NB4 (cell line): ENCODE measurements at regions not wholly inside any gene's neighbourhood (a gene's known extent, or its start where the extent isn't known, plus 50 kb on each side); places are given as distances from the start of the nearest gene placed in this dataset.

Experiments used
- DNase-seq: peaks from one replicate; pipeline ENCODE4 v3.0.0; 2010; ENCODE audit warnings: low read depth
- H3K4me3 ChIP-seq: one replicate; pipeline ENCODE4 v1.5.1; 2011; ENCODE audit warnings: mild to moderate bottlenecking, low read depth, low read length, moderate library complexity
- MAX ChIP-seq: IDR thresholded peaks from 2 replicates; pipeline ENCODE4 v1.6.1; 2011; ENCODE audit warnings: low read depth, low read length
- MYC ChIP-seq: IDR thresholded peaks from 2 replicates; pipeline ENCODE4 v1.6.1; 2011; ENCODE audit warnings: low read depth, low read length
- POLR2A ChIP-seq: IDR thresholded peaks from 2 replicates; pipeline ENCODE4 v1.6.1; 2011; ENCODE audit warnings: mild to moderate bottlenecking; ENCODE audit not compliant: insufficient read length; ENCODE audit errors: extremely low read depth
- TF ChIP-seq, protein P1 (sequence below): IDR thresholded peaks from one replicate; pipeline ENCODE4 v1.5.1; 2012; ENCODE audit warnings: low read depth, low read length

- no peak overlapping the region for H3K4me3 ChIP-seq
- TF ChIP-seq MYC (no peak), MAX (no peak), POLR2A (no peak)
- TF ChIP-seq, protein P1, sequence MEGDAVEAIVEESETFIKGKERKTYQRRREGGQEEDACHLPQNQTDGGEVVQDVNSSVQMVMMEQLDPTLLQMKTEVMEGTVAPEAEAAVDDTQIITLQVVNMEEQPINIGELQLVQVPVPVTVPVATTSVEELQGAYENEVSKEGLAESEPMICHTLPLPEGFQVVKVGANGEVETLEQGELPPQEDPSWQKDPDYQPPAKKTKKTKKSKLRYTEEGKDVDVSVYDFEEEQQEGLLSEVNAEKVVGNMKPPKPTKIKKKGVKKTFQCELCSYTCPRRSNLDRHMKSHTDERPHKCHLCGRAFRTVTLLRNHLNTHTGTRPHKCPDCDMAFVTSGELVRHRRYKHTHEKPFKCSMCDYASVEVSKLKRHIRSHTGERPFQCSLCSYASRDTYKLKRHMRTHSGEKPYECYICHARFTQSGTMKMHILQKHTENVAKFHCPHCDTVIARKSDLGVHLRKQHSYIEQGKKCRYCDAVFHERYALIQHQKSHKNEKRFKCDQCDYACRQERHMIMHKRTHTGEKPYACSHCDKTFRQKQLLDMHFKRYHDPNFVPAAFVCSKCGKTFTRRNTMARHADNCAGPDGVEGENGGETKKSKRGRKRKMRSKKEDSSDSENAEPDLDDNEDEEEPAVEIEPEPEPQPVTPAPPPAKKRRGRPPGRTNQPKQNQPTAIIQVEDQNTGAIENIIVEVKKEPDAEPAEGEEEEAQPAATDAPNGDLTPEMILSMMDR = no peak
- DNase-seq = no peak
These were observed 370.3 kb downstream of the ZNF536 start for GRCh38 chr19:30742406-30742938.

GRCh38 chr19:30741566-30741965, 369.4 kb downstream of the ZNF536 start:
- H3K4me3 ChIP-seq = no peak overlapping the region
- no peak for DNase-seq
- TF ChIP-seq MYC (no peak), MAX (no peak), POLR2A (no peak)
- TF ChIP-seq, protein P1 = no peak

DNA sequence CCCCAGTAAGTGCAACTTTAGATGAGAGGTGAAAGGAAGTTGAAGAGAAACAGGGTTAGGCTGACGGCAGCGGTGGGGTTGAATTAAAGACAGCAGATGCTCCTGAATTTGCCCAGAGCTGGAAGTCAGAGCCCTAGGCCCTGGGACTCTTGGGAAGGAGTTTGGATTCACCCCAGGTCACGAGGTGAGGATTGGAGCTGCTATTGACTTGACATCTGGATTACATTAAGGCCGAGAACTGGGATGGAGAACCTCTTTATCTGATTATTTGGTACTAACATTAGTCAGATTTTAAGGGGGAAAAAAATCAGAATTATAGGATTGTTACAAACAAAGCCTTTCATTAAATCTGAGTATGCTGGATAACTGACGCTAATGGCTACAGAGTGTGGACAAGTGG, 367.2 kb downstream of the ZNF536 start:
- H3K4me3 ChIP-seq = no peak overlapping the region

DNA sequence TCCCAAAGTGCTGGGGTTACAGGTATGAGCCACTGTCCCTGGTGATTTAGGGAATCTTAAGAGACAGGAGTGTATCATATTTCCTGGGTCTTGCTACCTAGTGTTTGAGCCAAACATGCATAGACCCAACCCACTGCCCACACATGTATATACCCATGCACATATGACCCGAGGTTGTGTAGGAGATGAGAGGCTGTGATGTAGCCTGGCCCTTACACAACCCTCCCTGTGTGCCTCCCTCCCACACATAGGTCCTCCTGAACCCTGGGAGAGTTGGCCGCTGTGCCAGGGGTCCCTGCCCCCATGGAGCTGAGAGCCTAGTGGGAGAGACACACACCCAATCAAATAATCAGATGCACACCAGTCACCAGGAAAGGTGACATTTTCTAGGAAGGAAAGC, 365.9 kb downstream of the ZNF536 start:
- TF ChIP-seq, protein P1 = no peak
- no peak for TF ChIP-seq MAX
- no peak for TF ChIP-seq POLR2A
- TF ChIP-seq MYC = no peak
- no peak overlapping the region for H3K4me3 ChIP-seq
- DNase-seq = no peak

More for the DNA sequence above, 367.2 kb downstream of the ZNF536 start:
- DNase-seq = no peak
- TF ChIP-seq, protein P1 = no peak
- no peak for TF ChIP-seq POLR2A

GRCh38 chr19:30734669-30735068, 362.5 kb downstream of the ZNF536 start:
- no peak overlapping the region for H3K4me3 ChIP-seq
- DNase-seq = no peak
- TF ChIP-seq, protein P1 = no peak
- TF ChIP-seq MYC = no peak
- TF ChIP-seq MAX = no peak
- TF ChIP-seq POLR2A = no peak

- TF ChIP-seq MYC = no peak
- TF ChIP-seq, protein P1 = no peak
- TF ChIP-seq MAX = no peak
- TF ChIP-seq POLR2A = no peak
- no peak for DNase-seq
- H3K4me3 ChIP-seq = no peak overlapping the region
These were observed 361.8 kb downstream of the ZNF536 start for GRCh38 chr19:30733826-30734550.
